ENCODE measurements at regions not wholly inside any gene's neighbourhood (a gene's known extent, or its start where the extent isn't known, plus 50 kb on each side); places are given as distances from the start of the nearest gene placed in this dataset.

GRCh38 chr2:200042944-200043343, 87.6 kb downstream of the MAIP1 start:
- DNase-seq (ENCODE audit: low spot score) = no peak
- H3K27ac ChIP-seq = no peak overlapping the region
- TF ChIP-seq, protein P1, sequence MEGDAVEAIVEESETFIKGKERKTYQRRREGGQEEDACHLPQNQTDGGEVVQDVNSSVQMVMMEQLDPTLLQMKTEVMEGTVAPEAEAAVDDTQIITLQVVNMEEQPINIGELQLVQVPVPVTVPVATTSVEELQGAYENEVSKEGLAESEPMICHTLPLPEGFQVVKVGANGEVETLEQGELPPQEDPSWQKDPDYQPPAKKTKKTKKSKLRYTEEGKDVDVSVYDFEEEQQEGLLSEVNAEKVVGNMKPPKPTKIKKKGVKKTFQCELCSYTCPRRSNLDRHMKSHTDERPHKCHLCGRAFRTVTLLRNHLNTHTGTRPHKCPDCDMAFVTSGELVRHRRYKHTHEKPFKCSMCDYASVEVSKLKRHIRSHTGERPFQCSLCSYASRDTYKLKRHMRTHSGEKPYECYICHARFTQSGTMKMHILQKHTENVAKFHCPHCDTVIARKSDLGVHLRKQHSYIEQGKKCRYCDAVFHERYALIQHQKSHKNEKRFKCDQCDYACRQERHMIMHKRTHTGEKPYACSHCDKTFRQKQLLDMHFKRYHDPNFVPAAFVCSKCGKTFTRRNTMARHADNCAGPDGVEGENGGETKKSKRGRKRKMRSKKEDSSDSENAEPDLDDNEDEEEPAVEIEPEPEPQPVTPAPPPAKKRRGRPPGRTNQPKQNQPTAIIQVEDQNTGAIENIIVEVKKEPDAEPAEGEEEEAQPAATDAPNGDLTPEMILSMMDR (IDR thresholded peaks at IDR 0.05) = no peak

GRCh38 chr2:200044453-200044852, 89.1 kb downstream of the MAIP1 start:
- H3K4me3 ChIP-seq = no peak overlapping the region
- no peak for DNase-seq (ENCODE audit: low spot score)

More at GRCh38 chr2:200042944-200043343, 87.6 kb downstream of the MAIP1 start:
- H3K4me3 ChIP-seq = no peak overlapping the region

DNA sequence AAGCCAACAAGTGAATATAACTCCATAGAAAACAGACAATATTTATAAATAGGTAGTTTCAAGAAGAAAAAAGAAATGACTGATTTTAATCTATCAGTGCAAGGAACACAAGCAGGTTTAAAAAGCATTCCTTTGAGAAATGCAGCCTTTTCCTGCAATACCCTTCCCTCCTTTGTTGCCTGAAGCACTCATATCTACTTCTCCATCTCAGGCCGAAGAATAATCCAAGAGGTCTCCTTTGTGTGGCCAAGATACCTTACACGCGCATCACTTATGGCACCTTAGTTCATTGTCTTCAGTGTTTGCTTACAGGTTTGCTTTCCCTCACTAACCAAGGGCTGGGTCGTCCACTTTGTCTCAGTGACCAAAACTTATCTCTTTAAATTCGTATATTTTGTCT, 93.0 kb downstream of the MAIP1 start:
- DNase-seq (ENCODE audit: low spot score) = no peak
- TF ChIP-seq, protein P1 (IDR thresholded peaks at IDR 0.05) = no peak
- Histone ChIP-seq H3K27ac (no peak overlapping the region), H3K4me3 (no peak overlapping the region)

More at GRCh38 chr2:200044453-200044852, 89.1 kb downstream of the MAIP1 start:
- TF ChIP-seq, protein P1 (IDR thresholded peaks at IDR 0.05) = no peak
- H3K27ac ChIP-seq = no peak overlapping the region

- Histone ChIP-seq H3K4me3 (no peak overlapping the region), H3K27ac (no peak overlapping the region)
- no peak for DNase-seq (ENCODE audit: low spot score)
- TF ChIP-seq, protein P1 (IDR thresholded peaks at IDR 0.05) = no peak
Observed at GRCh38 chr2:200049086-200049485, 93.7 kb downstream of the MAIP1 start.

DNA sequence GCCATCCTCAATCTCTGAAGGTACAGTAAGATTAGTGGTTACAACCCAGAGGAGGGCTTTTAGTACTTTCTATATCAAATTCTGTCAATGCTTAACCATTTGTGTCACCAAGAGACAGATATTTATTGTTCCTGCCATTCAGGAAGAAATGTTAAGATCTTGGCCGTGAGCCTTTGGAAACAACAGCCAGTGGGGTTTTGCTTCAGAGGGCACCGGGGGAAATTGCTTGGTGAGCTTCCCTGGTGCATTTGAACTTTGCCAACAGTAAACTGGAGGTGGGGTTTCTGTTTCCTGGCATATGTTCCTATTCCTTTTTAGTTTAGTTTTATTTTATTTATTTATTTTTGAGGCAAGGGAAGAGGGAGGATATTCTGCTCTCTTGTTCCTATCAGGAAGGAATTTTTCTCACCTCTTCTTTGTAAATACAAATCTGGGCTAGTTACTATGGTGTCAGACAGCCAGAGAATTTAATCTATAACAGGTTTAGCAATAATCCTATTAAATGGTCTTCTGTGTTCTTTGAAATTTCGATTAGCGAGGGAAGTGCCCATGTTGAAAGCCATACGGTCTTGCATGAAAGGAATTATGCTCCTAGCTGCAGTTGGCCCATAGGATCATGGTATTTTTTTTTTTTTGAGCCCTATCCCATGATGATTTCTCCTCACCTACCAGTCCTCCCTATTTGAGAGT, 95.7 kb downstream of the MAIP1 start:
- DNase-seq (ENCODE audit: low spot score) = no peak
- TF ChIP-seq, protein P1 (IDR thresholded peaks at IDR 0.05) = no peak
- no peak overlapping the region for H3K27ac ChIP-seq
- H3K4me3 ChIP-seq = no peak overlapping the region

DNA sequence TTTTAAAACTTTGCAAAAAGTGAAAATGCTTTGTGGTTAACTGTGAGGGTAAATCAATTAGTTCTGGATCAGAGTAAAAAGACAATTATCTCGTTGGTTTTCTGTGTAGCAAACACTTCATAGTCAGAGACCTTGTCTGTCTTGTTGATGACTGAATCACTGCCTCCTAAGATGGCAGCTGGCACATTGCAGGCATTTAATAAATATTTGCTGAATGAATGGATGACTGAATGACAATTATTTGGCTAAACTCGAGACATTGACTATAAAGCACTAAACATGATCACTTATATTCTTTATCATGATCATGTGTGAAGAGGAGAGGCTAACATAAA, 96.2 kb downstream of the MAIP1 start:
- TF ChIP-seq, protein P1 (IDR thresholded peaks at IDR 0.05) = no peak
- Histone ChIP-seq H3K27ac (no peak overlapping the region), H3K4me3 (no peak overlapping the region)
- DNase-seq (ENCODE audit: low spot score) = no peak

DNA sequence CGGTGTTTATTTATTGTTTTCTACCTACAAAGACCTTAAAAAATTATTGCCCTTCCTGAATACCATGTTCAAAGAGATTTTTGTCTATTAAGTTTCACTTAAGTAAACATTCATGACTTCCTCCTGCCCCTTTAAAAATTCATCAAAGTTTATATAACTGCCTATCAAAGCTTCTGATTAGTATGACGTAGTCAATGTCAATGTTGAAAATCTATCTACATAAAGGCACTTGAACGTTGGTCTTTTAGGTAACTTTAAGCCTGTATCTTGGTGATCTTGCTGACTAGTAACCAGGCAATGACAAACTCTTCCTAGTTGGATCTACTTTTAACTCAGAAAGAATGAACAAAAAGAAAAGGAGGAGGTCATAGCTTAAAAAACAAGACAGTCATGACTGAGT, 97.2 kb downstream of the MAIP1 start:
- H3K27ac ChIP-seq = no peak overlapping the region
- TF ChIP-seq, protein P1 (IDR thresholded peaks at IDR 0.05) = no peak
- no peak overlapping the region for H3K4me3 ChIP-seq
- no peak for DNase-seq (ENCODE audit: low spot score)
